Upper lobe of left lung (tissue), 4 donors: ENCODE measurements at regions not wholly inside any gene's neighbourhood (a gene's known extent, or its start where the extent isn't known, plus 50 kb on each side); places are given as distances from the start of the nearest gene placed in this dataset.

ENCODE experiments used
- CTCF ChIP-seq, 6 experiments: fragments of 450-650 bp in 4 of 6; fragments of 200-600 bp in 2 of 6; sonication (generic) in 2 of 6; IDR thresholded peaks; one replicate each; pipeline ENCODE4 v1.5.1; 2016 to 2019; ENCODE audit warnings: antibody characterized with exemption in 6 of 6
- EP300 ChIP-seq, 4 donors: sonication (generic); formaldehyde crosslinking; IDR thresholded peaks; one replicate each; pipeline ENCODE4 v1.5.1; 2017; ENCODE audit warnings: antibody characterized with exemption in 4 of 4, control low read depth in 2 of 4
- POLR2A ChIP-seq, 4 donors: fragments of 450-650 bp; IDR thresholded peaks; one replicate each; pipeline ENCODE4 v1.5.1; 2016 to 2017; ENCODE audit warnings: antibody characterized with exemption in 4 of 4, mild to moderate bottlenecking in 2 of 4
- POLR2AphosphoS5 ChIP-seq, 2 donors: sonication (generic); formaldehyde crosslinking; IDR thresholded peaks; one replicate each; pipeline ENCODE4 v1.5.1; 2017; ENCODE audit warnings: antibody characterized with exemption in 2 of 2

- no peak for TF ChIP-seq EP300 (IDR thresholded peaks at IDR 0.05)
- TF ChIP-seq CTCF (IDR thresholded peaks at IDR 0.05) = no peak
- TF ChIP-seq POLR2A (IDR thresholded peaks at IDR 0.05) = no peak
- no peak for TF ChIP-seq POLR2AphosphoS5 (IDR thresholded peaks at IDR 0.05)
Measured at GRCh38 chr6:119985952-119986736, 636.6 kb upstream of the MAN1A1 start.
